NCI-H69 (cell line): ENCODE measurements at regions not wholly inside any gene's neighbourhood (a gene's known extent, or its start where the extent isn't known, plus 50 kb on each side); places are given as distances from the start of the nearest gene placed in this dataset.
"Not testable (repeated sequence)": the region's sequence is repeated elsewhere in the genome, so short reads cannot be mapped to it uniquely, and the experiment has no call there.

Source experiments
- DNase-seq: peaks from one replicate; lab custom pipeline; 2025; lab: John Stamatoyannopoulos, UW

DNA sequence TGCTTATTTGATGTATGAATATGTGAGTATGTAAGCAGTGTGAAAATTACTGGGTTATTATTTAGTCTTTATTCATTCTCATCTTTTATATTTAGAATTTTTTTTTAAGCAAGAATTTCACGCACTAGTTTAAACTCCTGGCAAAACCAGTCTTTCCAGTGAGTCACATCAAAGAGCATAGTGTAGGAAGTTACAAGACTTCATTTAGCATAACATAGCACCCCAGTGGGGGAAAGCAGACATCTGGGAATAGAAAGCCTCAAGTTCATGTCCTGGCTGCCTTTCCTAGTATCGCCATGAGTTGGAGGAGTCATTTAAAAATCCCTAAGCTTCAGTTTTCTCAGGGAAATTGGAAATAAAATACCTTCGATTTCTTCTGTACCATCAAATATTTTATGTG lies 408.3 kb downstream of the NUP35 start:
- DNase-seq, result no peak

DNA sequence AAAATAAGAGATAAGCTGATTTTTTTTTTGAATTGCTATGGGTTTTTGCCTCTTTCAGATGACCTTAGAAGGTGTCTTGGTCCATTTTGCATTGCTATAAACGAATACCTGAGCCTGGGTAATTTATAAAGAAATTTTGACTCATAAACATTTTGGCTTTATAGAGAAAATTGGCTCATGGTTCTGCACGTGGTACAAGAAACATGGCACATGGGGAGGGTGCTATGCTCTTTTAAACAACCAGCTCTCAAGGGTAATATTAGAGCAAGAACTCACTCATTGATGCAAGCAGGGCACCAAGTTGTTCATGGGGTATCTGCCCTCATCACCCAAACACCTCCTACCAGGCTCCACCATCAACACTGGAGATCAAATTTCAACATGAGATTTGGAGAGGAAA lies 408.8 kb downstream of the NUP35 start:
- no peak for DNase-seq

DNA sequence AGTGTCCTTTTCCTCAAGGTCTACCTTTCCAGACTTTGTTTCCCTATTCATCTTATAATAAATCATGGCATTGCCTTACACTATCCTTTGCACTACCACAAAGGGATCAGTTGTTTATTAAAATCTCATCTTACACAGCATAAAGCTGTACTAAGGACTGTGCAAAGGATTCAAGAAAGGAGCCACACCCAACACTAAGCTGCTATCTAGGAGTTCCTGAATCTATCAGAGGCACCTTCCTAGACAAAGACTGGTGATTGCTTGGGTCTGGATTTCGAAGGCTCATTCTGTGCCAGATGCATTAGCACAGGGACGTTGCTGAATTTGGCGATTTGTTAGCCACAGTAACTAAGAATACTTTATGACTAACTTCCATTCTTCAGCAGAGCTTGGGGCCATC lies 412.0 kb downstream of the NUP35 start:
- DNase-seq, result no peak

DNA sequence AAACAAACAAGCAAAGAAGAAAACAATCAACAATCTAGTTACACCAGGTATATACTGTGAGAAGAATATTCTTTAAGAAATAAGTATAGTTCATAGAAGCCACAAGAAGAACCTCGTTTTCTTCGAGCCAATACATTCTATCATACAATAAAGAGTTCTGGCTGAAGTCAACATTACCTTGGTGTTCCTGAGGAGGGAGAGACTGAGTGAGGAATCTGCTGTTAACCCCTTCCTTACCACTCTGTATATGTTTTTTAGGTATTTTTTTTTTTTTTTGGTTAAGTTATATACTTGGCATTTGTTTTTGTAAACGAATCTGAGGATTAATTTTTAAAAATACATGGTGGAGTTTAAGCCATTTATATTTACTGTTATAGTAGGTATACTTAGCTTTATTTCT lies 412.5 kb downstream of the NUP35 start:
- no peak for DNase-seq

DNA sequence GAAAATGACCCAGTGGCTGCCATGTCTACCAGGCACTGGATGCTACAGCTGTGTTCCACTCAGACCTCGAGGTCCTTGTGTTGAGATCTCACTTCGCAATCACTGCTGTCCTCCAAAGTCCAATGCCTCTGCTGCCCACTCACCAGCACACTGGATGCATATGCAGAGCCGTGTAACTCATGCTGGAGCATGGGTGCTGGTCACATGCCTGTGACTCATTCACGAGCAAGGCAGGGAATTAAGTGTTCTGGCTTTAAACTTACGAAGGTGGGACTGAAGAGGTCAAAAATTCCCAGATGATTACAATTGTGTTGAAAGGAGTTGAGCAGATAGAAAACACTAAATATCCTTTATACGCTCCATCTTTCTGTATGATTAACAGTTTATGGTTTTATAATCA lies 417.5 kb downstream of the NUP35 start:
- DNase-seq, result no peak

DNA sequence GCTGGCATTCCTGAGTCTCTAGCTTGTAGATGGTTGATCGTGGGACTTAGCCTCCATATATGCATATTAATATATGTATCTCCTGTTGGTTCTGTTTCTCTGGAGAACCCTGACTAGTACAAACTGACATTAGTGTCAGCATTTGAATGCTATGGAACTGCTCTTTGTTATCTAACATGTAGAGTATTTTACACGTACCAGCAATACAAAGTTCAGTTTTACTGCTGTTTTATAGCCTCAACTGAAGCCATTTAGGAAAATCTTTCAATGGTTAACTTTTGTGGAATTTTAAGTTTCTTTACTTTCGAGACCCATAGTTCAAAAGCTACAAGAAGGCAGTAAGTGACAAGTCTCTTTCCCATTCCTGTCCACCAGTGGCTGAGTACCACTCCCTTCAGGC lies 418.4 kb downstream of the NUP35 start:
- DNase-seq, result no peak

DNA sequence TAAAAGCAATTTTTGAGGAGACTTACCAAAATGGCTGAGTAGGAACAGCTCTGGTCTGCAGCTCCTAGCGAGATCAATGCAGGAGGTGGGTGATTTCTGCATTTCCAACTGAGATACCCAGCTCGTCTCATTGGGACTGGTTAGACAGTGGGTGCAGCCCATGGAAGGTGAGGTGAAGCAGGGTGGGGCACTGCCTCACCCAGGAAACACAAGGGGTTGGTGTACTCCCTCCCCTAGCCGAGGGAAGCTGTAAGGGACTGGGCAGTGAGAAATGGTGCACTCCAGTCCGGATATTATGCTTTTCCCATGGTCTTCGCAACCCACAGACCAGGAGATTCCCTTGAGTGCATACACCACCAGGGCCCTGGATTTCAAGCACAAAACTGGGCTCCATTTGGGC lies 419.0 kb downstream of the NUP35 start:
- no peak for DNase-seq

DNA sequence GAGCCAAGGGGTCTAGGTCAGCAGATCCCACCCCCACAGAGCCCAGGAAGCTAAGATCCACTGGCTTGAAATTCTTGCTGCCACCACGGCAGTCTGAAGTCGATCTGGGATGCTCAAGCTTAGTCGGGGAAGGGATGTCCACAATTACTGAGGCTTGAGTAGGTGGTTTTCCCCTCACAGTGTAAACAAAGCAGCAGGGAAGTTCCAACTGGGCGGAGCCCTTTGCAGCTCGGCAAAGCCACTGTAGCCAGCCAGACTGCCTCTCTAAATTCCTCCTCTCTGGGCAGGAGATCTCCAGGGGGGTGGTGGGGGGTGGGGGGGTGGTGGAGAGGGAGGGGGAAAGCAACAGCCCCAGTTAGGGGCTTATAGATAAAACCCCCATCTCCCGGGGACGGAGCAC lies 419.5 kb downstream of the NUP35 start:
- DNase-seq, result peak; percentile 67

DNA sequence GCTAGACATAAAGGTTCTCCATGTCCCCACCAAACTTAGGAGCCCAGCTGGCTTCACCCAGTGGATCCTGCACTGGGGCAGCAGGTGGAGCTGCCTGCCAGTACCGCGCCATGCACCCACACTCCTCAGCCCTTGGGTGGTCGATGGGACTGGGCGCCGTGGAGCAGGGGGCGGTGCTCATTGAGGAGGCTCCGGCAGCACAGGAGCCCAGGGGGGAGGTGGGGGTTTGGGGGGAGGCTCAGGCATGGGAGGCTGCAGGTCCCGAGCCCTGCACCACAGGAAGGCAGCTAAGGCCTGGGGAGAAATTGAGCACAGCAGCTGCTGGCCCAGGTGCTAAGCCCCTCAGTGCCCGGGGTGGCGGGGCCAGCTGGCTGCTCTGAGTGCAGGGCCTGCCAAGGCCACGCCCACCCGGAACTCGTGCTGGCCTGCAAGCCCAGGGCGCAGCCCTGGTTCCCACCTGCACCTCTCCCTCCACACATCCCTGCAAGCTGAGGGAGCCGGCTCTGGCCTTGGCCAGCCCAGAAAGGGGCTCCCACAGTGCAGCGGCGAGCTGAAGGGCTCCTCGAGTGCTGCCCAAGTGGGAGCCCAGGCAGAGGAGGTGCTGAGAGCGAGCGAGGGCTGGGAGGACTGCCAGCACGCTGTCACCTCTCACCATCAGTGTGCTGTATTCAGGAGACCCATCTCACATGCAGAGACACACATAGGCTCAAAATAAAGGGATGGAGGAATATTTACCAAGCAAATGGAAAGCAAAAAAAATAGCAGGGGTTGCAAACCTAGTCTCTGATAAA lies 422.5 kb downstream of the NUP35 start:
- not testable (repeated sequence) for DNase-seq

DNA sequence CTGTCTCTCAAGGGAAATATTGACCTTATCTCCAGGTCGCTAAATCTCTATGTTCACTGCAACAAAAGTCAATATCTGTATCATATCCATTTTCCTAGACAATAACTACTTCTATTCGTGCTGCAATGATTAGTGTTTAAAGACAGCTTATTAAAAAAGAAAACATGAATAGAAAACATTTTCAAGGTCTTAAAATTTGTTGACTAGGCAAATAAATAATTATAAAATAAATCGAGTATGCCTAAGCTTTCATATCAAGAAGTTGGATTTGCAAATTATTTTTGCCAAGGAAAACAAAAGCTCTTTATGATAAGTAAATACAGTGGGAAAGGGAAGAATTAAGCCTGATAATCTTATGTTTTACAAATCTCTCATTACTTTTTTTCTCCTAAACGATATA lies 428.5 kb downstream of the NUP35 start:
- DNase-seq, result peak; percentile 60

DNA sequence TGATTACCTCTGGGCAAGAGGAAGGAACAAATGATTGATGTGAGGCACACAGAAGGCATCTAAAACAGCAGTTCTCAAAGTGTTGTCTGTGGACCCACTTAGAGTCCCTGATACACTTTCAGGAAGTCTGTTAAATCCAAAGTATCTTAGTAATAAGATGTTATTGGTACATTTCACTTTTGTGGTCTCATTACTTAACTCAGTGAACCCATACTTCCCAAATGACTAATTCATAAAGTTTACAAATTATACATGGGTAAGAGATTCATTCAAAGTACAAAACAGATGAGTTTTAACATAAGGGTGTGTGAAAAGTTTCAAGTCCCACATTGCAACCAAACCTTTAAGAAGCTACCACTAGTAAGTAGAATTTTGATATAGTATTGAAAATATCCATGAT lies 440.5 kb downstream of the NUP35 start:
- DNase-seq, result no peak

DNA sequence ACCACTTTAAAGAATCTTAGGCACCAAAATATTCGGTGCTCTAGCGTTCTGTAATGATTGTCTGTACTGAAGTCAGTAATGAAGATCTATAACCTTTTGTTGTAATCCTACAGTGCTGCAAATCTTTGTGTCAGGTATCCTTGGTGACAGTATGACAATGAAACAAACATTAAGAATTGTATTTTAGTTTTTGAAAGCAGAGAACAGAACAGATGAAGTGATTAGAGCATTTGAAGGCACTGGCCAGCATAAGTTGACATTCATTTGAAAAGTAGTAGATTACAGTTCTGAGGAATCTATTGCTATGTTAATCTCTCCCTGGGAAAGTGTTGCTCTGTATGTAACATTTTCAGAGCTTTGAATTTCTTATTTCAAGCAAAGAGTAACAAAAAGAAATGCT lies 451.2 kb downstream of the NUP35 start:
- DNase-seq, result no peak

DNA sequence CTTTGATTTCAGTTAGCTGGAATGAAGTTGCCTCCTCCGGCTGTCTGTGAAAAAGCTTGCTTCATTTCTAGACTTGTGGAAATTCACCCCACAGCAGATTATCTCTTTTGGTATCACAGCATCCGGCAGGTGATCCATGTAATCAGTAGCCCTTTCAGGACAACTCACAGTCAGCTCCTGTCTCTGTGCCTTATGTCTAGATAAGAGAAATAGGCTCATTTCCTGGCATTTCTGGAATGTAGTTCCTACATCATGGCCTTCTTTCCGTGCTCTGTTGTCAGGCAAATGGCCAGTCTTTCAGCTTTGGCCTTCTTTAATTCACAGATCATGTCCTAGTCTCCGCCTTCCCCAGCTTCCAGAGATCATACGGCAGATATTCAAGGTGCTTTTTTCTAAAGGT lies 455.4 kb downstream of the NUP35 start:
- DNase-seq, result no peak

DNA sequence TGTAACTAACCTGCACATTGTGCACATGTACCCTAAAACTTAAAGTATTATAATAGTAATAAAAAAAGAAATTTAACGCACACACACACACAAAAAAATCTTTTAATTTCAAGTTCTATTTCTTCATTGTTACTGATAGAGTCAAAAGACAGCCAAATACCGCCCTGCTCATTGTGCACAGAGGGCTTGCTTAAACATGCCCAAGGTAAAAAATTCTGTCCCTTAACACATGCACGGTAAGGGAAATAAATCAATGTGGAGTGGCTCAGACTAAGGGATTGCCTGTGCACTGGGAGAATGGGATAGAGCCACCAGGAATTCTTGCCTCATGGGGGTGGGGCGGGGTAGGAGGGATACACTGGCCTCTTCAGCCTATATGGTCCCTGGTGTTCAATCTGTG lies 468.0 kb downstream of the NUP35 start:
- no peak for DNase-seq

DNA sequence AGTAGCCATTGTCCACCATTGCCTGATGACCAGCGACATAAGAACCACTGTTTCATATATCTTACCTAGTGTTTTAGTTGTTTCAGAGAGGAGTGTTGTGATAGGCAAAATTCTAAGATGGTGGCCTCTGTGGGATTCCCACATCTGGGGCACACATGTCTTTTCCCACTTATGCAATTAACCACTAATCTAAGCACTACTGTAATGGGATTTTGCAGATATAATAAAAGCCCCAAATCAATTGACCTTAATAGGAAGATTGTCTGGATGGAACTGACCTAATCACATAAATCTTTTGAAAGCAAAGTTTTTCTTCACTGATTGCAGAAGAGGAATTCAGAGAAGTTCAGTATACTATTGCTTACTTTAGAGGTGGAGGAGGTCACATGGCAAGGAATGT lies 469.9 kb downstream of the NUP35 start:
- no peak for DNase-seq

DNA sequence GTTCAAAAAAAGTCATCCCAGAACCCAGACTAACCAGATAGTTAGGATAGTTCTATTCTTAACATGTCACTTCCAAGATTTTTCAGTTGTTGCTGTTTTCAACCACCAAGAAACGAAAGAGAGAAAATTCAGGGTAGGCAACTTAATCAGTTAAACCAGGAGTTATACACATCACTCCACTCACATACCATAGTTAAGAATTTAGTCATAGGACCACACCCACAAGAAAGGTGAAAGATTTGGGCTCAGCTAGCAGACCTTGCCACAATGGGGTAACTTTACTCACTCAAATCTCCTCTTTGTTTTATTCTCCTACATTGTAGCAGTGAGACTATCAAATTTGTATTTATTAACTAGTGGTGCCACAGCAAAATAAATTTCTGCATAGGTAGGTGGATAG lies 473.6 kb downstream of the NUP35 start:
- DNase-seq, result no peak

DNA sequence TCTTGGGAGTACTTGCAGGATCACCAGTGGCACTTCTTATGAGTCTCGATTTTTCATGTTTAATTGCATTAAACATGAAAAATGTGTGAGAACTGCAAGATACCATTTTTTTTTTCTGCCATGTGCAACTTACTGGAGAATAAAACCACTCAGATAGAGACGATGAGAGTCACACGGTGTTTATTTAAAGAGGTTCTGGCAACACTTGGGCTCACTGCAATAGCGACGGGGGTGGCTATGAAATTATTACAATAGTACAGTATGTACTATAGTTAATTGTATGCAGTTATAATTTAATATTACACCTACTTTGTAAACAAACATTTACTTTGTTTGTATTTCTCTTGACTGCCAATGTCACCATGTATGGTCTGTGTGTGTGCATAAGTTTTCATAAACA lies 479.8 kb downstream of the NUP35 start:
- DNase-seq, result peak; percentile 7

DNA sequence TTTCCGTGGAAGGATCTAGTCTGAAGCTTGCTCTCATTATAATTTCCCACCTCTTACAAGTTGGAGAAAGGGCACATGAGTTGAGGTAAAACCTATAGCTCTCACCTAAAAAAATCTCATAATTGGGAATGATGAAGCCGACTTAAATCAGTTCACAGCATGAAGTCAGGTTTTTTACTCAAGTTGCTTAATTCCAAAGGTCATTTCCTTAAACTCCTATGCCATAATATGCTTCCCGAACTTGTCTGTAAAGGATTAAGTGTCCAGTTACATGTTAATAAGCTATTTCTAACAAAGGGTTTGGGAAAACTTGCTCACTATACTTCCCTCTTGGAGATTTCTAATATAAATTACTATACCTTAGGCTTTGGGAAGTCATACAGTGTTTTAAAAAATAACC lies 481.2 kb downstream of the NUP35 start:
- peak; percentile 29 for DNase-seq

DNA sequence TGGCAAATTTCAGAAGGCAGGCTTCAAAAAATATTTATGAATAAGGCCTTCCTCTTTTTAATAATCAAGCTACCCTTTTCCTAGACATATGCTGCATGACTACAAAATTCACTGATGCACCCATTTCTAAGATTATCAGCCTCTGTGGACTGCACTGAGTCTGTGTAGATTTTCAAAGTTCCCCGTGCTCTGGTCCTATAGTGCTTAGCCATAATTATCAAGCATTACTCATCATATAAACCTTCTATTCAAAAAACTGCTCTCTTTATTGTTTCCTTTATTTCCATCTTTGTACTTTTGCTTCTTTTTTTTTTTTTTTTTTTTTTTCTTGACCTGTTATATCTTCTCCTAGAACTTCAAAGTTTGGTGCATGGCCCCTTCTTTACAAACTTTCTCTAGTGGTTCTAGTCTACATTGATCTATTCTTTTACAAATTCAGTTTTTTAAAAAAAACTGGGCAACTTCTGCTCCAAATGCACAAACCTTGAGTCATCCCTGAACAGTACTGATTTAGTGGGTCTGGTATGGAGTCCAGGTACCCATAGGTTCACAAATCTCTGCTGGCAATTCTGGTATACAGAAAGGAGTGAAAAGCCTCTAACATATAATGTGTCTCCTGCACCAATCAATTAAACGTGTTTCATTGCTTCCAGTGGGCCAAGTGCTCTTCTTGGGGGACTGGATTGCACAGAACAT lies 481.9 kb downstream of the NUP35 start:
- DNase-seq, result no peak

DNA sequence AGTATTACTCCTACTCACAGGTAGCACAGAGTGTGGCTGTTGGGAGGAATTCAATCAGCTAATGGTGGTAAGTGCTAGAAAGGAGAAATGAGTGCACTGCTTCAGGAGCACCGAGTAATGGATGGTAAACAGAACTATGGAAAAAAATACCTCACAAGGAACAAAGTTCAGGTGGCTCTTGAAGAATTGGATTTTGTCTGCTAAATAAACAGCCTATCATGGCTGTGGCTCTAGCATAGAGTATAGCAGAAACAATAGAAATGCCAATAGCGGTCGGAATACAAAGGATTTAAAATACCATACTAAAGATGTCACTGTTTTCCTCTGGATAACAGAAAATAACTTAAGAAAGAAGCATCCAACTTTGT lies 482.5 kb downstream of the NUP35 start:
- DNase-seq, result no peak

DNA sequence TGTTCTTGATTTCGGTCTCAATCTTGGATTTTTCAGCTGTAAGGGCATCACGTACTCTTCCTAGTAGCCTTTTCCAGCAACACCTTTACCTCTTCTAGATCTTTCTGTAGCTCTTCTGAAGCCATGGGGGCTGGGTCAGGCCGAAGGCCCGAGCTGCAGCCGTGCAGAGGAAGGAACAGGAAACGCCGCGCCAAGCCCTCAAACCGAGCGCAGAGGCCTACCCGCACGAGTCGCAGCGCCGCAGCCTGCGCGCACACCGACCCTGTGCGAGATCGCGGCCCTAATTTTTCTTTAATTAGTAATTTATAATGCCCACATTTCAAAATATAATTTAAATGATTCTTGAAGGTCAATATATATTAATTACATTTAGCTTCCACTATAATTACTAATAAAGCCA lies 483.8 kb downstream of the NUP35 start:
- DNase-seq, result no peak

DNA sequence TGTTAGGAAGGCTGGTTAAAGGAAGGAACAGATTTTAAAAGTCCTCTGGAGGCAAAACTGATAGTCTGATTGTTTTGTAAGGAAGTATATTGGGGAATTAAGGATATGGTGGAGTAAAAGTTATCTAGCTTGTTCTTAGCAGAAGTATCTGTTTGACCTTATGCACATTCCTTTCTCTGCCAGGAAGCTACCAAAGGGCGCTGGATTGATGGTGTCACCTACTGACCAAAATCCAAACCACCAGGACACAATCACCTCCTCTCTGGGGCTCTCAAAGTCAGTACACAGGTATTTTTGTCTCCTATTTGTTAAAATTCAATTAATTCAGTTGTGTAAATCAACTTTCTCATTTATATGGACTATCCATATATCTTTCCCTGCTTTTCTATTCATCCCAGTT lies 484.5 kb downstream of the NUP35 start:
- no peak for DNase-seq

DNA sequence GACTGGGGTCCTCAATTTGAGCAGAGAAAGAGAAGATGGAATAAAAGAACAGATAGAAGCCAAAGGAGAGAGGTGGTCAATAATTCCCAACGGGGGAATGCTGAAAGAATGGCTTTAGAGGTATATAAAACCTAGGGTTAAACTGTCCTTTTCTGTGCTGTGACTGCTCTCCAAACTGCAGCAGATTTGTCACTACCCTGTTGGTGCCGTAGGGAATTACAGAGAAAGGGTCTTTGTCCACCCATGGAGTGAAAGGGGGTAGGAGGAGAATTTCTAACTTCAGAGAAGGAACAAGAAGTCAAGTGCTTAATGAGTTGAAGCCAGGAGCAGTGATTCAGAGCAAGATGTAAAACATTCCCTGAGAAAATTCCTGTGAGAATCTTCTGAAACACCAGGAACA lies 486.5 kb downstream of the NUP35 start:
- no peak for DNase-seq
